ENCODE measurements at regions not wholly inside any gene's neighbourhood (a gene's known extent, or its start where the extent isn't known, plus 50 kb on each side); places are given as distances from the start of the nearest gene placed in this dataset.

- TF ChIP-seq POLR2AphosphoS5 (IDR thresholded peaks at IDR 0.05; ENCODE audit: low read depth), result no peak
- no peak for TF ChIP-seq CTCF (conservative IDR thresholded peaks at IDR 0.05; ENCODE audit: low read depth in 2 of 2)
- TF ChIP-seq EZH2 (IDR thresholded peaks at IDR 0.05; ENCODE audit: low read depth, unreplicated experiment), result no peak
- no peak for TF ChIP-seq ZNF331 (CRISPR knock-in tag; IDR thresholded peaks at IDR 0.05; ENCODE audit: low read depth)
- no peak for TF ChIP-seq REST (IDR thresholded peaks at IDR 0.05; ENCODE audit: unreplicated experiment)
- TF ChIP-seq CREB1 (CRISPR knock-in tag; IDR thresholded peaks at IDR 0.05; ENCODE audit: low read depth), result no peak
- TF ChIP-seq EZH2phosphoT487 (IDR thresholded peaks at IDR 0.05; ENCODE audit: unreplicated experiment), result no peak
- no peak for TF ChIP-seq ETS1 (IDR thresholded peaks at IDR 0.05)
- TF ChIP-seq JUNB (IDR thresholded peaks at IDR 0.05; ENCODE audit: unreplicated experiment), result no peak
- no peak for TF ChIP-seq NANOG (IDR thresholded peaks at IDR 0.05; ENCODE audit: borderline replicate concordance)
- no peak for TF ChIP-seq ZNF114 (CRISPR knock-in tag; IDR thresholded peaks at IDR 0.05)
- TF ChIP-seq STAT1 (IDR thresholded peaks at IDR 0.05; ENCODE audit: unreplicated experiment), result no peak
Measured at GRCh38 chrX:9182041-9182440, 148.1 kb upstream of the FAM9B start.

All from GM23338 (cell line).